GM10266 (cell line): ENCODE measurements at regions not wholly inside any gene's neighbourhood (a gene's known extent, or its start where the extent isn't known, plus 50 kb on each side); places are given as distances from the start of the nearest gene placed in this dataset.

Experiments used
- DNase-seq: peaks from one replicate; pipeline ENCODE4 v3.0.0; 2012; ENCODE audit errors: extremely low spot score
- CTCF ChIP-seq: IDR thresholded peaks from 2 replicates; pipeline ENCODE4 v1.5.1; 2012; ENCODE audit warnings: mild to moderate bottlenecking, low read depth; ENCODE audit not compliant: control insufficient read depth, insufficient read depth; ENCODE audit errors: missing control alignments

GRCh38 chr10:4685904-4686643 lies 139.9 kb upstream of the AKR1E2 start:
- no peak for TF ChIP-seq CTCF
- no peak for DNase-seq

DNA sequence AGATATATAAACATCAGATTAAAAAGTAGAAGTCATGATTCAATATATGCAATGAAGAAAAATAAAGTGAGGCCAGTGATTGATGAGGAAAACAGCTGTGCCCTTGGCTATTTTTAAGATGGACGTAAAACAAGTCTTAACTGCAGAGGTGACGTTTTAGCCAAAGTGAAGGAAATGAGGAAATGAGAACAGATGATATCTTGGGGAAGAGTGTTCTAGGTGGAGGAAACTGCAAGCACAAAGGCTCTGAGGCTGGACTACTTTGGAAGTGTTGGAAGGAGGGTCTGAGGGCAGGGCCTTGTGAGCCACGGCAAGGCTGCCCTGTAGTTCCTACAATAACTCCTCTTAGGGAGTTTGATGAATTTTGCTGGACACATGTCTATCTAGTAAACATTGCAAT lies 140.5 kb upstream of the AKR1E2 start:
- no peak for DNase-seq
- TF ChIP-seq CTCF, result no peak

- TF ChIP-seq CTCF, result no peak
- no peak for DNase-seq
These were observed 141.6 kb upstream of the AKR1E2 start for GRCh38 chr10:4684434-4684833.

DNA sequence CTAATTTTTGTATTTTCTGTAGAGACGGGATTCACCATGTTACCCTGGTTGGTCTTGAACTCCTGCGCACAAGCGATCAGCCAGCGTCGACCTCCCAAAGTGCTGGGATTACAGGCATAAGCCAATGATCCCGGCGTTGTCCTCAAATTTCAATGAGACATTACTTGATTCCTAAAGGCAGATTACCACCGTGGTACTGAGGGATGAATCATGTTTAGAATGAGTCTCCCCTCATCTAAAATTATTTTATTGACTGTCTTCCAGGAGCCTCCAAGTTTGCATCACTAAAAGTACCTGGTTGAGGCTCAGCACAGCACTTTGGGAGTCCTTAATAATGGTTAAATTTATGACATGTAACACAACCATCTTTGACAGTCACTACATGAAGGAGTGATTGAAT lies 142.2 kb upstream of the AKR1E2 start:
- DNase-seq, result no peak
- no peak for TF ChIP-seq CTCF

- no peak for TF ChIP-seq CTCF
- DNase-seq, result no peak
These were observed 142.9 kb upstream of the AKR1E2 start for GRCh38 chr10:4683137-4683536.

DNA sequence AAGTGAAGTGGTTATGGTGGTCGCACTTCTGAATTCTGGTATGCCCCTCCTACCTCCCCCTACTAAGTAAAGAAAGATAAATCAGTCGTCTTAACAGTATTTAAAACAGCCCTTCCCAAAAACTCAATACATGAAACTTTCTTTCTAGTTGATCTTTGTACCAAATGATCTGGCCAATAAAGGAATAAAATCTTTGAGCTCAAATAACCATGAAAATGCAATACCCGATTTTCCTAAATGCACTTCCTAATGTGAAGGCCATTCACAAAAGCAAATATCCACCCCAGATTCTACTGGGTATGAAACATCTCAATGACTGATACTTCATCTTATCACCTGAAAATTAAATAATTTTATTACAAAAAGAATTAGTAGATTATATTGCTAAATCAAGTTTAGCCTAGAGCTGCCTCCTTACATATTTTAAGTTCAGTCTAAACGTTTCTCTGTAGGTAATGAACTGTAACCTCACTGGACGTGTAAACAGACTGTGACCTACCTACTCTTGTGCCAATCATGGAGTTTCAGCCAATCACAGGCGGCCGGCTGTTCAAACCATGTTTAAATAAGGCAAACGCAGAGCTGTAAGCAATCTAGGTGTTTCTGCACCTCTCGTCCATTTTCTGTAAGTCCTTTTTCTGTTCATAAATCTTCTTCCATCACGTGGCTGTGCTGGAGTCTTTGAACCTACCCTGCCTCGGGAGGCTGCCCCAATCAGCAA lies 146.9 kb upstream of the AKR1E2 start:
- no peak for DNase-seq
- TF ChIP-seq CTCF, result no peak
